WTC11 (cell line): ENCODE measurements at regions not wholly inside any gene's neighbourhood (a gene's known extent, or its start where the extent isn't known, plus 50 kb on each side); places are given as distances from the start of the nearest gene placed in this dataset.

Experiments
- ATAC-seq: fragments of 200-7000 bp; cut with Tn5 transposase; 2 replicates; pipeline ENCODE4 v1.10.0; 2021; ENCODE audit warnings: mild to moderate bottlenecking, moderate library complexity
- CTCF ChIA-PET: fragments of 300-600 bp; sonication (Branson Sonifier 250); formaldehyde crosslinking; loops from one replicate; lab custom pipeline; 2021; ENCODE audit warnings: antibody characterized with exemption; lab: Charles Lee
- POLR2A ChIA-PET: fragments of 350-600 bp; sonication (Branson Sonifier 250); formaldehyde crosslinking; loops from one replicate; lab custom pipeline; 2021; ENCODE audit warnings: antibody characterized with exemption; lab: Charles Lee
- DNase-seq: peaks from one replicate; pipeline ENCODE4 v3.0.0; 2021; ENCODE audit warnings: low spot score
- H3K27ac Mint-ChIP-seq: 2 replicates; pipeline ENCODE4 v1.8.0; 2021; ENCODE audit warnings: mixed read lengths
- H3K27me3 Mint-ChIP-seq: 2 replicates; pipeline ENCODE4 v1.8.0; 2021; ENCODE audit warnings: low read depth, mild to moderate bottlenecking, moderate library complexity, mixed read lengths
- H3K36me3 Mint-ChIP-seq: 2 replicates; pipeline ENCODE4 v1.8.0; 2021; ENCODE audit warnings: mixed read lengths
- H3K4me1 Mint-ChIP-seq: 2 replicates; pipeline ENCODE4 v1.8.0; 2022; ENCODE audit warnings: mixed read lengths
- H3K4me3 Mint-ChIP-seq: 2 replicates; pipeline ENCODE4 v1.8.0; 2021; ENCODE audit warnings: mild to moderate bottlenecking, moderate library complexity, mixed read lengths
- H3K9me3 Mint-ChIP-seq: 2 replicates; pipeline ENCODE4 v1.8.0; 2021; ENCODE audit warnings: mixed read lengths
- AFF4 ChIP-seq: sonication (generic); formaldehyde crosslinking; IDR thresholded peaks from 2 replicates; pipeline ENCODE4 v1.8.1; 2023; ENCODE audit warnings: mild to moderate bottlenecking, missing genetic modification reagents, borderline replicate concordance
- AR ChIP-seq: fragments of 250-450 bp; sonication (Bioruptor Pico); IDR thresholded peaks from 2 replicates; pipeline ENCODE4 v1.9.0; 2021; ENCODE audit warnings: mild to moderate bottlenecking
- CTCF ChIP-seq: fragments of 200-600 bp; IDR thresholded peaks from 2 replicates; pipeline ENCODE4 v1.8.0; 2022; ENCODE audit warnings: antibody characterized with exemption
- FOXJ3 ChIP-seq: sonication (generic); formaldehyde crosslinking; IDR thresholded peaks from 2 replicates; pipeline ENCODE4 v1.9.0; 2021; ENCODE audit warnings: missing genetic modification reagents, mild to moderate bottlenecking, borderline replicate concordance
- HMGA2 ChIP-seq: fragments of 250-450 bp; sonication (Bioruptor Pico); IDR thresholded peaks from 2 replicates; pipeline ENCODE4 v1.4.0; 2021; ENCODE audit warnings: mild to moderate bottlenecking, moderate library complexity
- IRF1 ChIP-seq: sonication (generic); formaldehyde crosslinking; IDR thresholded peaks from 2 replicates; pipeline ENCODE4 v1.8.0; 2023; ENCODE audit warnings: missing genetic modification reagents
- IRF2 ChIP-seq: sonication (generic); formaldehyde crosslinking; IDR thresholded peaks from 2 replicates; pipeline ENCODE4 v1.8.0; 2022; ENCODE audit warnings: low read depth, missing genetic modification reagents, borderline replicate concordance
- JAZF1 ChIP-seq: fragments of 250-450 bp; sonication (Bioruptor Pico); IDR thresholded peaks from 2 replicates; pipeline ENCODE4 v1.9.0; 2021; ENCODE audit warnings: moderate library complexity, mild to moderate bottlenecking, inconsistent platforms
- MYBL2 ChIP-seq: sonication (generic); formaldehyde crosslinking; IDR thresholded peaks from 2 replicates; pipeline ENCODE4 v1.8.1; 2023; ENCODE audit warnings: mild to moderate bottlenecking, moderate library complexity, missing genetic modification reagents
- NFE2L1 ChIP-seq: sonication (generic); formaldehyde crosslinking; IDR thresholded peaks from 2 replicates; pipeline ENCODE4 v1.8.1; 2023; ENCODE audit warnings: missing genetic modification reagents
- NR1H2 ChIP-seq: sonication (generic); formaldehyde crosslinking; IDR thresholded peaks from 2 replicates; pipeline ENCODE4 v1.9.0; 2021; ENCODE audit warnings: mild to moderate bottlenecking, moderate library complexity, missing genetic modification reagents
- PRRX2 ChIP-seq: fragments of 250-450 bp; sonication (Bioruptor Pico); IDR thresholded peaks from 2 replicates; pipeline ENCODE4 v1.8.0; 2021; ENCODE audit warnings: mild to moderate bottlenecking
- SMAD4 ChIP-seq: sonication (generic); formaldehyde crosslinking; IDR thresholded peaks from 2 replicates; pipeline ENCODE4 v1.8.0; 2022; ENCODE audit warnings: mild to moderate bottlenecking, missing genetic modification reagents
- SOX15 ChIP-seq: fragments of 250-450 bp; sonication (Bioruptor Pico); IDR thresholded peaks from 2 replicates; pipeline ENCODE4 v1.9.0; 2021; ENCODE audit warnings: mild to moderate bottlenecking
- TEAD1 ChIP-seq: sonication (generic); formaldehyde crosslinking; IDR thresholded peaks from 2 replicates; pipeline ENCODE4 v1.8.0; 2022; ENCODE audit warnings: mild to moderate bottlenecking, missing genetic modification reagents
- ZMAT4 ChIP-seq: fragments of 250-450 bp; sonication (Bioruptor Pico); IDR thresholded peaks from 2 replicates; pipeline ENCODE4 v1.9.0; 2021; ENCODE audit warnings: mild to moderate bottlenecking
- ZNF138 ChIP-seq: sonication (generic); formaldehyde crosslinking; conservative IDR thresholded peaks from 2 replicates; pipeline ENCODE4 v1.8.1; 2022; ENCODE audit warnings: mild to moderate bottlenecking, moderate library complexity, missing genetic modification reagents
- ZNF317 ChIP-seq: sonication (generic); formaldehyde crosslinking; IDR thresholded peaks from 2 replicates; pipeline ENCODE4 v1.8.1; 2023; ENCODE audit warnings: low read depth, mild to moderate bottlenecking, moderate library complexity, missing genetic modification reagents, borderline replicate concordance
- ZNF416 ChIP-seq: fragments of 250-450 bp; sonication (Bioruptor Pico); IDR thresholded peaks from 2 replicates; pipeline ENCODE4 v1.9.0; 2021; ENCODE audit warnings: mild to moderate bottlenecking, inconsistent platforms
- ZNF671 ChIP-seq: fragments of 250-450 bp; sonication (Bioruptor Pico); IDR thresholded peaks from 2 replicates; pipeline ENCODE4 v1.8.0; 2021; ENCODE audit warnings: mild to moderate bottlenecking

GRCh38 chr4:26032630-26033317, 118.8 kb downstream of the SMIM20 start:
- H3K9me3 Mint-ChIP-seq: peaks cover 15% of the 10 kb centered on the region

More at GRCh38 chr4:26032630-26033317, 118.8 kb downstream of the SMIM20 start:
- TF ChIP-seq MYBL2 (CRISPR knock-in tag) (no peak), SMAD4 (CRISPR knock-in tag) (no peak), AR (CRISPR knock-in tag) (no peak), FOXJ3 (CRISPR knock-in tag) (no peak), SOX15 (CRISPR knock-in tag) (no peak), HMGA2 (CRISPR knock-in tag) (no peak), ZNF416 (CRISPR knock-in tag) (no peak), ZNF317 (CRISPR knock-in tag) (no peak), ZNF138 (CRISPR knock-in tag) (no peak), ZNF671 (CRISPR knock-in tag) (no peak), JAZF1 (CRISPR knock-in tag) (no peak), TEAD1 (CRISPR knock-in tag) (no peak), CTCF (no peak), IRF1 (CRISPR knock-in tag) (no peak), NFE2L1 (CRISPR knock-in tag) (no peak), AFF4 (CRISPR knock-in tag) (no peak), NR1H2 (CRISPR knock-in tag) (no peak), IRF2 (CRISPR knock-in tag) (no peak), ZMAT4 (CRISPR knock-in tag) (no peak), PRRX2 (CRISPR knock-in tag) (no peak)
- TF ChIP-seq, all 79 proteins: peak for 0
- Mint-ChIP-seq H3K4me1 (peaks cover 38% of the 10 kb centered on the region), H3K27ac (no peak overlapping the region), H3K36me3 (peaks cover 12% of the 10 kb centered on the region), H3K27me3 (no peaks in the 10 kb centered on the region; the same call in 1 of the 2 replicates), H3K4me3 (no peak overlapping the region)
- no peak for ATAC-seq
- no peak for DNase-seq
- ChIA-PET POLR2A (no interaction called here), CTCF (no interaction called here)
